Right ventricle myocardium superior (tissue), 1 donor: ENCODE measurements at regions not wholly inside any gene's neighbourhood (a gene's known extent, or its start where the extent isn't known, plus 50 kb on each side); places are given as distances from the start of the nearest gene placed in this dataset.

Experiments
- ATAC-seq: fragments of 200-7000 bp; cut with Tn5 transposase; one replicate; pipeline ENCODE4 v1.9.1; 2020; ENCODE audit warnings: mild to moderate bottlenecking; ENCODE audit not compliant: poor library complexity
- DNase-seq: peaks from one replicate; pipeline ENCODE4 v3.0.0-alpha.2; 2020
- intact Hi-C: fragments of 100-400 bp; cut with DNase I; formaldehyde crosslinking; loops from one replicate; pipeline ENCODE4 v1.11.2; 2022
- donor health status: DM: no; HTN: yes; CAD: no; lungs with severe emphysema.

DNA sequence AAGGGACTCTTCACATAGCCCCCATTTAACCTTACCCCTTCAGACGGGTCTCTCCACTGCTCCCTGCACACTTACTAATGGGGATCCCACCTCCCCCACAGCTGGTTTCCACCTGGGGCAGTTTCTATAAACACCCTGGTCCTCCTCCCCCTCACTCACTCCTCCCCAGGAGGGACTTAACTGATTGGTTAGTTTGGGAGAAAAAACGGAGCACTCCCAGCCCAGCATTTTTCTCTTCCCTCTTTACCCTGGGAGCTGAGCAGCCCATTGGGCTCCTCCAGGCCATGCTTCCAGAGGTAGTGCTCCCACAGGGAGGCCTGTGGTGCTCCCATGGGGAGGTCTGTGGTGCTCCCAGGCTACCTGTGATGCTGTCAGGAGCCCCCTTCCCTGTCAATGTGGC is 93.7 kb downstream of the MIS18A start:
- intact Hi-C loops: no loop called here
- DNase-seq: no peak

GRCh38 chr21:32184485-32184884 is 94.4 kb downstream of the MIS18A start:
- intact Hi-C loops: no loop called here
- ATAC-seq (no peak), DNase-seq (no peak)

More for the DNA sequence above, 93.7 kb downstream of the MIS18A start:
- ATAC-seq: no peak

GRCh38 chr21:32184065-32184464 is 94.8 kb downstream of the MIS18A start:
- intact Hi-C loops: no loop called here
- no peak for ATAC-seq
- no peak for DNase-seq

DNA sequence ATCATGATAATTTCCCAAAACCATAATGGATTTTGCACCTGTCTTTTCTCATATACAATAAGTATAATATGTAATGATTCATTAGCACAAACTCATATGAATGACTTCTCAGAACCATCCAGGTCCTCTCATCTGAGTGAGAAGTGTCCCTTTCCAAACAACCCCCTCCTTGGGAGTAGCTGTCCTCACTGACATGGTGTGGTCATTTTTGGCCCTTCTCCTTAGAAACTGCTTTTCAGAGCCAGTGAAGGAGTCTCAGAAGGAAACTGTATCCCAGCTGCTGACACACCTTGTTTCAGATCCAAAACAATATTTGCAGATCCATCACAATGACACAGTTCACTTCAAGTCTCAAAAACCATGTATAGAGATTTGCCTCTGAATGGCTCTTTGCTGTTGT is 95.5 kb downstream of the MIS18A start:
- intact Hi-C loops: no loop called here
- DNase-seq (no peak), ATAC-seq (no peak)

DNA sequence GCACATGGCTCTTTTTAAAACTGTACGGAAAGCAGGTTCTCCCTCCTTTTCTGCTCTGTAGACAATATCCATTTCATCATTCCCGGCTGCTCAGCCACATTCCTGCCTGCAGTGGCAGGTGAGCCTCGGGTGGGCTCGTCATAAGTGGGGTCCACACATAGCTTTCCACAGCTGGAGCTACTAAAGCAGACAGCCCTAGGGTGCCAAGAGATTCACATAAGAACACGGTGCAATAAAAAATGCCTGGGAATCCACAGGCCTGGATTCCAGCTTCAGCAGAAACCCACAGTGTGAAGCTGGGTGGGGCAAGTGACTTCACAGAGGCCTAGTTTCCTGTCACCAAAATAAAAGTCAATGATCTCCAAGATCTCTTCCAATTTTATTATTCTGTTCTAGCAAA is 96.4 kb downstream of the MIS18A start:
- ATAC-seq: no peak
- intact Hi-C loops: no loop called here
- DNase-seq: no peak

DNA sequence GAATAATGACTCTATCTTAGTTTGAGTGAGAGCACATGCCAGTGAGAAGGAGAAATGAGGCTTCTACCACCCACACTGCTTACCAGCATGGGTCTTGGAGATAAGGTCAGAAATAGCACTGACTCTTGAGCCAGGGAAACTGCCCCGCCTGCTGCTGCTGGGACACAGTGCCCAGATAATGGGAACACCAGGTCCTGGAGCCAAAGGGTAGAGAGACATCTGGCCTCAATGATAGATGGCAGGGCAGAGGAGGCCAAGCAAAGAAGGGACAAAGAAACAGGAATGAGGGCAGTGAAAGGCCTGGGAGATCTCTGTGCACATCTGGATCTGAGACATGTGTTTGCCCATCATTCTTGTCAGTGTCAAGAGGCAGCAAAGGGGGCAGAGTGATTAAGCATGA is 97.4 kb downstream of the MIS18A start:
- DNase-seq (peak; percentile 43), ATAC-seq (peak; percentile 95)
- intact Hi-C loops: no loop called here

DNA sequence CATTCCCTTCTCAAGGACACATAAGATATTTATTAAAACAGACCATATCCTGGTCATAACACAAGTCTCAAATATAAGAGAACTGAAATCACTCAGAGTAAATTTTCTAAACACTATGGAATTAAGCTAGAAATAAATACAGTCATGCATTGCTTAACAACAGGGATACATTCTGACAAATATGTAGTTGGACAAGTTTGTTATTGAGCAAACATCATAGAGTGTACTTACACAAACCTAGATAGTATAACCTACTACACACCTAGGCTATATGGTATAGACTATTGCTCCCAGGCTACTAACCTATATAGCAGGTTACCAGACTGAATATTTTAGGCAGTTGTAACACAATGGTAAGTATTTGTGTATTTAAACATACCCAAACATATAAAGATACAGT is 104.0 kb downstream of the MIS18A start:
- intact Hi-C loops: no loop called here
- no peak for ATAC-seq
- DNase-seq: no peak

DNA sequence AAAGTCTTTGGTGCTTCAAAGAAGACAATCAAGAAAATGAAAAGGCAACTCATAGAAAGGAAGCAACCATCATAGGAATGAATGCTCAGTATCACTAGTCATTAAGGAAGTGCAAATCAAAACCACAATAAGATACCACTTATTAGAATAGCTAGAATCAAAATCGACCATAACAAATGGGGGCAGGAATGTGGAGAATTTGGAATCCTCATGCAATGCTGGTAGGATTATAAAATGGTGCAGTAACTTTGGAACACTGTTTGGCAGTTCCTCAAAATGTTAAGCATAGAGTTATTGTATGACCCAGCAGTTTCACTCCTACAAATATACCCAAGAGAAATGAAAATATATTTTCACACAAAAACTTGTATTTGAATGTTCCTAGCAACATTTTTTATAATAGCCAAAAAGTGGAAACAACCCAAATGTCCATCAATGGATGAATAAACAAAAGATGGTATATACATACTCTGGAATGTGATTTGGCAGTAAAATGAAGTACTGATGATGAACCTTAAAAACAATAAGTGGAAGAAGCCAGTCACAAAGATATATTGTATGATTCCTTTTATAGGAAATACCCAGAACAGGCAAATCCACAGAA is 105.6 kb downstream of the MIS18A start:
- intact Hi-C loops: no loop called here
- ATAC-seq: no peak
- DNase-seq: no peak

DNA sequence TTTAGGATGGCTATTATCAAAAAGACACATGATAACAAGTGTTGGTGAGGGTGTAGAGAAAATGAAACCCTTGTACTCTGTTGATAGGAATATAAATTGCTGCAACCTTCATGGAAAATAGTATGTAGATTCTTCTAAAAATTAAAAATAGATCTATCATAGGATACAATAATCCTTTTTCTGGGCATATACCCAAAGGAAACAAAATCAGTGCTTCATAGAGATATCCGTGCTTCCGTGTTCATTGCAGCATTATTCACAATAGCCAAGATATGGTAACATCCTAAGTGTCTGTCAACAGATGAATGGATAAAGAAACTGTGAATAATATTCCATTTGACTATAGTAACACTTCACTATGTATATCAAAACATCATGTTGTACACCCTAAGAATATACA is 106.7 kb downstream of the MIS18A start:
- ATAC-seq (no peak), DNase-seq (no peak)
- intact Hi-C loops: no loop called here

DNA sequence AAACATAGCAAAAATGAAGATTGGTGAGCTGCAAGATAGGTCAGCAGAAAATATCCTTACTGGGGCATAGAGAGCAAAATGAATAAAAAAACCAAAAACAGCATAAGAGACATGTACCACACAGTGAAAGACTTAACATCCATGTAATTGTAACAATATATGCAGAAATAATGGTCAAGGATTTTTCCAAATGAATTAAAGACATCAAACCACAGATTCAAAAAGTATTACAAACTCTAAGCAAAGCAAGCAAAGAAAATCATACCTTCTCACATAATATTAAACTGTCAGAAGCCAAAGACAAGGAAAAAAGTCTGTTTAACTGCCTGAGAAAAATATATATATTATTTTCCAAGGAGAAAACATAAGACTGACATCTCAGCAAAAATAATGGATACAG is 111.3 kb downstream of the MIS18A start:
- no peak for ATAC-seq

DNA sequence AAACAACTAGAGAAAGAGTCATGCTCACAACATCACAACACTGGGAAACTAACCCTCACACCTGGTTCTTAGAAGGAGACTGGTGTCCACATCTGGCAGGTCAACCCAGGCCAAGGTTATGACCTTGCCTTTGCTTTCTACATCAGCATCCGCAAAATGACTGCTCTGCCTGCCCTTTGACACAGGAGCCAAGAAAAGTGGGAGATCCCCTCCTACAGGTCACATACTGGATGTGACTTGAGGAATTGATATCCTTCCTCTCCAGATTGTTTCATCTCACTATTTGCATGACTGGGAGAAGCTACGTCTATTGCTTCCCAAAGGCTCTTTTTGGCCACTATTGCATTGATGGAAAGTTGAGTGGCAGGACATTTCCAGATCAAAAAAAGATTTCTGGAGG is 115.5 kb downstream of the MIS18A start:
- DNase-seq (no peak), ATAC-seq (no peak)
- intact Hi-C loops: no loop called here

More for the DNA sequence above, 111.3 kb downstream of the MIS18A start:
- DNase-seq: no peak
- intact Hi-C loops: no loop called here

DNA sequence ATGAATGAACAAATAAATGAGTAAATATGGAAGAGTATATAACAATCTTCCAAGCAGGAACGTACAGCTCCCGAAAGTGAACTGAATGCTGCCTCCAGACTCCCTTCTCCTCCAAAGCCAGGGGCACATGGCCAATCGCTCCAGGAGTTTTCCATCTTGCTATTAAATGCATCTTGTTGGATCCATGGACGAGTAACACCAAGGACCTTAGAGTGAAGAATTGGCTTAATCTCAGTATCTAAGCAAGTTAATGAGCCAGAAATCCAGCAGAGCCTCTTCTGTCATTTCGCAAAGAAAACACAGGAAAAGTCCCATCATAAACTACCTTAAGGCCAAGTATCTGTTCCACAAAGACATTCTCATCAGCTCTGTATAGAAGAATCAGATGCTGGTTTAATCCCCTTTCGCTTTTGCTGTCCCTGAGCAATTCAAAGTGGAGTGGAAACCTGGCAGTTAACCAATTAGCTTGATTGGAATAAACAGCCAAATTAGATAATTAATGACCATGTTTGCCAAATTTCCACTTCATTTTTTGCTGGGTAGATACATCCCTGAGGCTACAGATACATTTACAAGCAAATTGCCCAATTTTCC is 116.0 kb downstream of the MIS18A start:
- DNase-seq: no peak
- no peak for ATAC-seq
- intact Hi-C loops: no loop called here

DNA sequence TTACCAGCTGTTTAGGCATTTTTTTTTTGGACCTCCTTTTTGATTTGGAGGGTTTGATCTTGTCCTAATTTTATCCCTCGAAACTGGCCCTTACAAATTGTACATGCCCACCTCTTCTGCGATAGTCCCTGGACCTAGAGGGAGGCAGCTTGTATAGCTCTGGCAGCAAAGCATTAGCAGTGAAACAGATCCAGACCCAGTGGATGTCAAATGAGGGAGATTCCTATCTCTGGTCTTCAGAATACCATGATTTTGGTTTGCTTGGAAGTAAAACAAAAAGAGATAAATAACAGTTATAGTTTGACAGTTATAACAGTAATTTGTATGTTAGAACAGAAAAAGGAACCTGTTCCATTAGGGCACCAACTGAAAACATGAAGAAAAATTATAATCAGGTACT is 123.6 kb downstream of the MIS18A start:
- intact Hi-C loops: no loop called here
- no peak for DNase-seq
- ATAC-seq: no peak

DNA sequence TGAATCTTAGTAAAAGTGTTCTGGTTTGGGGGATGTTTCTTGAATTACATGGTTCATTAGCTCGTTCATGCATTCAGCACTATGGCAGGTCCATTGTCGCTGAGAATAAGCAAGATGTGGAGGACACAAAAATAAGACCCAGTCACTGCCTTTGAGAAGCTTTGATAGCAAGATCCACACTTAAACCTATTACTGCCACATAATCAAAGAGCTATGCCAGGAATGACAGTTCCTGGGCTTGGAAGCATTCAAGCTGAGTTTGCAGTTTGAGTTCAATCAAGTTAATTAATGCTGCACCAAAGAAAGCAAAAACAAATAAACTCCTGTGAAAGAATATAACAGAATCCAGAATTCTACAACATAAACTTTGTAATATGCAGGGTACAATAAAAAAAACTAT is 131.8 kb downstream of the MIS18A start:
- no peak for ATAC-seq
- DNase-seq: no peak
- intact Hi-C loops: no loop called here

DNA sequence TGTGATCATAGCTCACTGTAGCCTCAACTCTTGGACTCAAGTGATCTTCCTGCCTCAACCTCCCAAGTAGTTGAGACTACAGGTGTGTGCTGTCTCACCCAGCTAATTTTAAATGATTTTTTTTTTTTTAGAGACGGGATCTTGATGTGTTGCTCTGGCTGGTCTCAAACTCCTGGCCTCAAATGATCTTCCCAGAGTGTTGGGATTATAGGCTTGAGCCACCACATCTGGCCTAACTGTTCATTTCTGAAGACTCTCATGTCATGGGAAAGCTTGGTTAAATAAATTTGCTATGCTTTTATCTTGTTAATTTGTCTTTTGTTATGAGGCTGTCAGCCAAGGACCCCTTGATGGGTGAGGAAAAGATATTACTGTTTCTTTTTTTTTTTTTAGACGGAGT is 134.0 kb downstream of the MIS18A start:
- intact Hi-C loops: no loop called here
- no peak for DNase-seq
- ATAC-seq: no peak

- intact Hi-C loops: no loop called here
- DNase-seq (peak; percentile 54), ATAC-seq (peak; percentile 65)
These were observed 135.5 kb downstream of the MIS18A start for GRCh38 chr21:32143241-32143939.

DNA sequence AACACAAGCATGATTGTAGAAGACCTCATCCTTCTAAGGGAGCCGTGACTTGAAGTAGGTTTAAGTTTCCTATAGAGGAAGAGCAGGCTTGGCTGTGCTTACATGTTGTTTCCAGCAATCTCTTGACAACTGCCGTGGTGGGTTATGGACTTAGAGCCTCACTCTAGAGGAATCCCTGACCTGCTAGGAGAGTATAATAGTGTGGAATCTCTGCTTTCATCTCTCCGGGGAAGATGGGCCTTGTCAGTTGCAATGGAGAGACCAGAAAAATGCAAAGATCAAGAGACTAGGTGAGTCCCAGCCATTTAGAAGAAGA is 137.6 kb downstream of the MIS18A start:
- intact Hi-C loops: no loop called here
- ATAC-seq: no peak
- no peak for DNase-seq

DNA sequence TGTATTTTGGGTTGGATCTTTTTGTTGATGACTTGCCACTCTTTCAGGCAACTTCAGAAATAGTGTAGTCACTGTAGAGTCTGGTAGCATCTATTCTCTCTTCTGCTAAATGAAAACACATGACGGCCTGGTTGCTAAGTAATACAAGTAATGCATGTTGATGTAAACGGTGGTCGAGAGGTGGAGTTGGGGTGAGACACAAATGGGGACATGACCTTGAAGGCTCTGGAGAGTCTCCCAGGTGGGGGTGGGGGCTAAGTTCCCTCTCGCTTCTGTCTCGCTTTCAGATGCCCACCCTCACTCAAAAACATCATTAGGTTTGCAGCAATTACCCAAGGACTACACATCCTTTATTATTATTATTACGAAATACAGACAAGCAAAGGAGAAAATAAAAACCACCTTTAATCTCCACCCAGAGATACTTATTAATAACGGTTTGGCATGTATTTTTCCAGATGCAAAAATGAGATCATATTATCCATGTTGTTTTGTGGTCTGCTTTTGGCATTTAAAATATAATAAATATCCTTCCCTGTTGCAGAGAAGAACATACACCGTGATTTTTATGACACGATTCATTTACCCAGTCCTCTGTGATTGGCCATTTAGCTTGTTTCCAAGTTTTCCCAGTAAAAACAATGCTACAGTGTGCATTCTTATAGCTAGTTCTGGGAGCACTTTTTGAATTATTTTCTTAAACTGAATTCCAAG is 138.1 kb downstream of the MIS18A start:
- no peak for DNase-seq
- intact Hi-C loops: no loop called here

DNA sequence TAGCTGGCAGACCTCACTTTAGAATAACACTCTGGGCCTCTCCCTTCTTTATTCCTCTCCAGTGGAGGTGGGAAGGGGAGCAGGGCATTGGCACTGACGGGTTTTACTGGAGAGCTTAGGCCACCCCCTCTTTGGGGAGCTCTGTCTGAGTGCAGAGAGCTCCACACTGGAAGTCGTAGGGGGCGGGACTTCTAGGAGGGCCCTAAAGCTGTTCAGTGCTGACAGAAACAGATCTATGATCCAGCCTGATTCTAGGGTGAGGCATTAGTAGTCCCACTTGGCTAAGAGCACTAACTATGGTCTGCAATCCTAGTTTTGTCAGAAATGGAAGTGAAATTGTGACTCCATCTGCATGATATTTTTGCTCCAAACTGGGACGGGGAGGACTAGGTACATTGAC is 138.7 kb downstream of the MIS18A start:
- intact Hi-C loops: no loop called here
- DNase-seq: no peak
- no peak for ATAC-seq

More for the DNA sequence above, 138.1 kb downstream of the MIS18A start:
- no peak for ATAC-seq

GRCh38 chr21:32138658-32139057 is 140.2 kb downstream of the MIS18A start:
- intact Hi-C loops: no loop called here
- ATAC-seq (no peak), DNase-seq (no peak)
